AG10803 (cell line): ENCODE measurements at regions not wholly inside any gene's neighbourhood (a gene's known extent, or its start where the extent isn't known, plus 50 kb on each side); places are given as distances from the start of the nearest gene placed in this dataset.
A peak's percentile ranks its signal among the peaks of the same experiment; 100 is the strongest.

Source experiments
- DNase-seq: peaks from one replicate; pipeline ENCODE4 v3.0.0; 2010; ENCODE audit warnings: low read depth
- H3K4me3 ChIP-seq: 2 replicates; pipeline ENCODE4 v1.5.1; 2011; ENCODE audit warnings: mild to moderate bottlenecking, low read length, control low read depth
- TF ChIP-seq, protein P1 (sequence below): conservative IDR thresholded peaks from 2 replicates; pipeline ENCODE4 v1.5.1; 2011; ENCODE audit warnings: mild to moderate bottlenecking, low read length, control low read depth, inconsistent platforms

DNA sequence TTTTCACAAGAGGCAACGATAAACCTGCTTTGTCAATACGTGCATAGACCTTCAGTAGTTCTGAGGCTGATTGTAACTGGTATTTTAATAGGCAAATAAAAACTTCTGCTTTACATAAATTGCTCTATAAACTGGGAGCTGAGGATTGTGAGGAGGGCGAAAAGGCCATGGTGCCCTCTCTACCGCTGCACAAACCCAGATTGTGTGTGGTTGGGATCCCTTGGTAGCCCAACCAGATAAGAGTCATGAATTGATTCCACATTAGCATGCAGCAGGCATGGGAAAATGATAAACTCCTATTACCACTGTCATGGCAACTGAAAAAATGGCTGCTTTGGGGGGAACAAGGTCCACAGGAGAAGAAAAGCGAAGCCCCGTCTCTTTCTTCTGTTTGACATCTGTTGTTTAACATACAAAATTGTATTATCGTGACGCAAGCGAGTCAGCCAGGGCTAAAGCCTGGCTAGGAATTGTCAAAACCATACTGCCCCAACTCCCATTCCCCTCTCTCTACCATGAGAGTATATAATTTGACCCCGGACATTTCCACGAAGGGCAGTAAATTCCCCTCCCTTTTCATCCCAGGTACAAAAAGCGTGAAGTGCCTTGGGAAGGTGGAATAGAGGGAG is 157.8 kb upstream of the SALL4 start:
- DNase-seq = no peak
- TF ChIP-seq, protein P1, sequence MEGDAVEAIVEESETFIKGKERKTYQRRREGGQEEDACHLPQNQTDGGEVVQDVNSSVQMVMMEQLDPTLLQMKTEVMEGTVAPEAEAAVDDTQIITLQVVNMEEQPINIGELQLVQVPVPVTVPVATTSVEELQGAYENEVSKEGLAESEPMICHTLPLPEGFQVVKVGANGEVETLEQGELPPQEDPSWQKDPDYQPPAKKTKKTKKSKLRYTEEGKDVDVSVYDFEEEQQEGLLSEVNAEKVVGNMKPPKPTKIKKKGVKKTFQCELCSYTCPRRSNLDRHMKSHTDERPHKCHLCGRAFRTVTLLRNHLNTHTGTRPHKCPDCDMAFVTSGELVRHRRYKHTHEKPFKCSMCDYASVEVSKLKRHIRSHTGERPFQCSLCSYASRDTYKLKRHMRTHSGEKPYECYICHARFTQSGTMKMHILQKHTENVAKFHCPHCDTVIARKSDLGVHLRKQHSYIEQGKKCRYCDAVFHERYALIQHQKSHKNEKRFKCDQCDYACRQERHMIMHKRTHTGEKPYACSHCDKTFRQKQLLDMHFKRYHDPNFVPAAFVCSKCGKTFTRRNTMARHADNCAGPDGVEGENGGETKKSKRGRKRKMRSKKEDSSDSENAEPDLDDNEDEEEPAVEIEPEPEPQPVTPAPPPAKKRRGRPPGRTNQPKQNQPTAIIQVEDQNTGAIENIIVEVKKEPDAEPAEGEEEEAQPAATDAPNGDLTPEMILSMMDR = no peak
- H3K4me3 ChIP-seq = no peak overlapping the region

DNA sequence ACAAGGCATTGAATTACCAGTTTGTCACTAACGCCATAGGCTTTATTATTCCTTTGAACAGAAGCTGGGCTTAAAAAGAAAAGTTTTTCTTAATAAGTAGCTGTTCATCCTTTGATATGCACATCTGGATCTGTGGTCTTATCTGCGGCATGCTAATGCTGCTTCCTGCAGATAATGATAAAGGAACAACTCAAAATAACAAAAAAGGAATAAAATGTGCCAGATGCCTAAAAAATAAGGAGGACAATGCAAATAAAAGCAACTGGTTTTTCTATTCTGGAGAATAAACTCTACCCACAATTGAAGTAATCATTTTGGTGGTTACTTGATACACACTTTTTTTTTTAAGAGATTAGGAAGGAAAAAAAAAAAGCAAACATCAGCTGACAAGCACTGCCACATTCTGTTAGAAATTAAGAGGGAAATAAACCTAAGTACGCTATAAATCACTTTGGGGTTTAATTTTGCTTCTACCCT is 156.8 kb upstream of the SALL4 start:
- no peak for DNase-seq
- H3K4me3 ChIP-seq = 0 out of 2 replicates have a peak overlapping the region, but pooled peaks have one; percentile 5
- TF ChIP-seq, protein P1 = no peak

DNA sequence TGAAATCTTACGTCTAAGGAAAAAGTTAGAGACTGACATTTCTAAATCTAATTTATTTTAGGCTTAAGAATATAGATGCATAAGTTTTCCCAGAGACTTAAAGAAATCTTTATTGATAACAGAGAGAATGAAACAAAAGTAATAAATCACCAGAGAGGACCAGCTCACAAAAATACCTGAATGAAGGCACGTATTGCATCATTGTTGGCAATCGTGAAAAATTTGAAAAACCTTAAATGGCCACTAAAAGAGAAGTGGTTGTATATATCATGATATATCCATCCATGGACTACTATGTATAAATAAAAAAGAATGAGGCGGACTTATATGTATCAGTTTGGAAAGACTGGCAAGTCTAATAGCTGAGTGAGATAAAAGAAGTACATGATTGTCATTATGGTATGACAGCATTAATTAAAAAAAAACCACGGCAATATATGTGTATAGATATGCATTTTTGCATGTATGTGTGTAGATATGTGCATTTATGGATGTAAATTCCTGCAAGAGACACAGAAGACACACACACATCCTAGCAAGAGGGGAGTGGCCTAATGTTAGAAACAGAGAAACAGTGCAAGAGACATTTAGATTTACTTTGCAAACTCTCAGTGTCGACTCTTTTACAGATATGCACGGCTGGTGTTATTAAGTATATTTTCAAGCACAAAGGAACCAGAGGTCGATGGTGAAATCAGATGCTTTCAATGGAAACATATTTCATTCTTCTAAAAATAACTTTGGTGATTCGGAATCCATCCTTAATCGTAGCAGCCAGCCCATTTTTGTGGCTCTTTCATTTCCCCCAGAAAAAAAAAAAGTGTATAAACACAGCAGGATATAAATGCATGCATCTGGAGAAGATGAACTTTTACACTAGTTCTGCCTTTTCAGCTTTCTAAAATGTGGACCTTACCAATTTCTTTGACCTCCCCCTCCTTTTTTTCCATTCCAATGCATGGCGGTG is 156.1 kb upstream of the SALL4 start:
- TF ChIP-seq, protein P1 = no peak
- H3K4me3 ChIP-seq = peak overlapping the region; percentile 26; the same call in 1 of the 2 replicates
- DNase-seq = peak; percentile 41

DNA sequence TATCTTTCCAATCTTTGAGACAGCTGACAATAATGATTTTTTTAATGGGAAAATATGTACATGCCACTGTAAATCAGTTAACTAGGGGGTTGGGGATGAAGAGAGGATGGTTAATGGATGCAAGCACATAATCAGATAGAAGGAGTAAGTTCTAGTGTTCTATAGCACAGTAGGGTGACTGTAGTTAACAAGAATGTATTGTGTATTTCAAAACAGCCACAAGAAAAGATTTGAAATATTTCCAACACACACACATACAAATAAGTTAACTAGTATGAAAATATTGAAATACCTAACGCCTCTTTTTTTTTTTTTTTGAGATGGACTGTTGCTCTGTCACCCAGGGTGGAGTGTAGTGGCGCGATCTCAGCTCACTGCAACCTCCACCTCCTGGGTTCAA is 153.4 kb upstream of the SALL4 start:
- DNase-seq = peak; percentile 70
- H3K4me3 ChIP-seq = no peak overlapping the region
- TF ChIP-seq, protein P1 = no peak

DNA sequence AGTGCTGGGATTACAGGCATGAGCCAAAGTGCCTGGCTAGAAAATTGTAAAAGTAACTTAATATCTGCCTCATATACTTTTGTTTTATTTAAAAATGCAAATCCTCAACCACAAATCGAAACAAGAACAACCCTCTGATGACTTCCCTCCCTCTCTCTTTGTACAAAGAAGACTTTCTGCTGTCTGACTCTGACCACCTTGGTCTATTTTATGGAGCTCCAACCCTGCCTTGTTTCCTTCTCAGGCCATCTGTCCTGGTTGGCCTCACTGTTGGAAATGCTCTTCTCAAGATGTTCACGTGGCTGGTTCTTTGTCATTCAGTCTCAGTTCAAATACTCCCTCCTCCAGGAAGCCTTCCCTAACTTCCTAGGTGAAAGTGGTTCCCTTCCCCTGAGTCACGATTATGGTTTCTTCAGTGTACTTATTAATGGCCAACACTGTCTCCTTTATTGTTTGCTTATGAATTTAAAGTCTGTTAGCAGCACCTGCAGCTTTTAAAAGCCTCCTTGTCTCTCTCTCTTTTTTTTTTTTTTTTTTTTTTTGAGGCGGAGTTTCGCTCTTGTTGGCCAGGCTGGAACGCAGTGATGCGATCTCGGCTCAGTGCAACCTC is 151.5 kb upstream of the SALL4 start:
- TF ChIP-seq, protein P1 = no peak
- DNase-seq = no peak
- no peak overlapping the region for H3K4me3 ChIP-seq

DNA sequence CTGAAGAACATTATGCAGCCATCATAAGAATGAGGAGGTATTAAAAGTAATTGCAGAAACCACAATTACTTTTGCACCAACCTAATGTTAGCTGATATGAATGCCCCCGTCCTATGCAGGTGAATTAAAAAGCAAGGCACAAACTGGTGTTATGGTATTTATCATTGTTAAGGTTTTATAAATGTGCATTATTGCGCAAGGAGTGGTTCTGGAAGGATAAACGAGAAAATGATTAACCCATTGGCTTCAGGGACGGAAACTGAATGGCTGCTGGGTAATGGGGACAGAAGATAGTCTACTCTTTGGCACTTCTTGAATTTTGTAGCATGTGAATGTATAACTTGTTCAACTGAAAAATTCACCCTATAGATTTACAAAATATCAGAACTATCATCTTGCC is 148.6 kb upstream of the SALL4 start:
- TF ChIP-seq, protein P1 = no peak
- no peak for DNase-seq
- no peak overlapping the region for H3K4me3 ChIP-seq
